IMR-90 (cell line): ENCODE measurements at regions not wholly inside any gene's neighbourhood (a gene's known extent, or its start where the extent isn't known, plus 50 kb on each side); places are given as distances from the start of the nearest gene placed in this dataset.

Experiments
- ATAC-seq: fragments of 200-7000 bp; cut with Tn5 transposase; 2 replicates; pipeline ENCODE4 v1.9.1; 2020; ENCODE audit warnings: low read depth, mild to moderate bottlenecking, moderate library complexity
- BruUV-seq: library from RNA; stranded (reverse); fragments of 400-500 nt; replicated peaks from 2 replicates; lab custom pipeline; 2021; lab: Mats Ljungman, UMichigan
- CTCF ChIA-PET: fragments of 300-600 bp; formaldehyde crosslinking; extraction: SDS; loops from one replicate; lab custom pipeline; 2021; ENCODE audit warnings: antibody characterized with exemption; lab: Yijun Ruan, JAX
- POLR2A ChIA-PET: fragments of 300-600 bp; sonication (Branson Sonifier 250); formaldehyde crosslinking; loops from one replicate; lab custom pipeline; 2022; ENCODE audit warnings: antibody characterized with exemption; ENCODE audit not compliant: unreplicated experiment; lab: Charles Lee
- DNase-seq: peaks from one replicate; pipeline ENCODE4 v3.0.0; 2013
- H2AFZ ChIP-seq: replicated peaks from 2 replicates; pipeline ENCODE3; 2013; ENCODE audit warnings: low read length, mild to moderate bottlenecking; ENCODE audit not compliant: poor library complexity
- H2AK5ac ChIP-seq: 2 replicates; pipeline ENCODE4 v1.6.1; 2013; ENCODE audit warnings: low read depth, low read length, inconsistent platforms
- H2AK9ac ChIP-seq: replicated peaks from 2 replicates; pipeline ENCODE3; 2013; ENCODE audit warnings: mild to moderate bottlenecking, low read depth, low read length, moderate library complexity; ENCODE audit not compliant: poor library complexity
- H2BK120ac ChIP-seq: 2 replicates; pipeline ENCODE4 v1.6.1; 2013; ENCODE audit warnings: low read depth, low read length, inconsistent platforms
- H2BK15ac ChIP-seq: 3 replicates; pipeline ENCODE4 v1.6.1; 2013; ENCODE audit warnings: low read depth, low read length, inconsistent platforms
- H2BK20ac ChIP-seq: 2 replicates; pipeline ENCODE4 v1.6.1; 2013; ENCODE audit warnings: low read depth, mild to moderate bottlenecking, inconsistent platforms, low read length, moderate library complexity
- H2BK5ac ChIP-seq: 2 replicates; pipeline ENCODE4 v1.6.1; 2013; ENCODE audit warnings: mild to moderate bottlenecking, low read depth, low read length, inconsistent platforms; ENCODE audit not compliant: poor library complexity, severe bottlenecking
- H3K14ac ChIP-seq: replicated peaks from 2 replicates; pipeline ENCODE4 v1.6.1; 2013; ENCODE audit warnings: low read depth, low read length, inconsistent platforms
- H3K18ac ChIP-seq: 2 replicates; pipeline ENCODE4 v1.6.1; 2013; ENCODE audit warnings: low read depth, low read length, control low read depth
- H3K23ac ChIP-seq: 2 replicates; pipeline ENCODE4 v1.6.1; 2013; ENCODE audit warnings: low read depth, low read length, inconsistent platforms
- H3K27ac ChIP-seq: 2 replicates; pipeline ENCODE4 v1.5.1; 2013; ENCODE audit warnings: mild to moderate bottlenecking, control low read depth, low read length; ENCODE audit not compliant: insufficient read depth
- H3K27me3 ChIP-seq: 2 replicates; pipeline ENCODE4 v1.6.1; 2013; ENCODE audit warnings: low read length; ENCODE audit not compliant: control insufficient read depth, insufficient read depth
- H3K36me3 ChIP-seq: 2 replicates; pipeline ENCODE4 v1.6.1; 2013; ENCODE audit warnings: low read length, mixed read lengths; ENCODE audit not compliant: control insufficient read depth, insufficient read depth
- H3K4ac ChIP-seq: 2 replicates; pipeline ENCODE4 v1.6.1; 2013; ENCODE audit warnings: low read depth, low read length, inconsistent platforms
- H3K4me1 ChIP-seq: 2 replicates; pipeline ENCODE4 v1.6.1; 2013; ENCODE audit warnings: low read length, mixed read lengths; ENCODE audit not compliant: control insufficient read depth, insufficient read depth
- H3K4me2 ChIP-seq: 2 replicates; pipeline ENCODE4 v1.6.1; 2013; ENCODE audit warnings: low read depth, mild to moderate bottlenecking, control low read depth, low read length, moderate library complexity
- H3K4me3 ChIP-seq: 2 replicates; pipeline ENCODE4 v1.5.1; 2013; ENCODE audit warnings: low read depth, mild to moderate bottlenecking, control low read depth, low read length, moderate library complexity; ENCODE audit not compliant: insufficient read depth
- H3K56ac ChIP-seq: 2 replicates; pipeline ENCODE4 v1.6.1; 2013; ENCODE audit warnings: low read length, inconsistent platforms; ENCODE audit not compliant: insufficient read depth; ENCODE audit errors: extremely low read depth
- H3K79me1 ChIP-seq, 2 experiments: 2 replicates each; pipeline ENCODE4 v1.6.1; 2013; ENCODE audit warnings: low read length in 2 of 2, inconsistent platforms in 1 of 2, low read depth in 1 of 2
- H3K9ac ChIP-seq: 2 replicates; pipeline ENCODE4 v1.6.1; 2013; ENCODE audit warnings: low read depth, low read length, control low read depth
- H3K9me1 ChIP-seq: 2 replicates; pipeline ENCODE4 v1.6.1; 2013; ENCODE audit warnings: low read length, inconsistent platforms; ENCODE audit not compliant: insufficient read depth
- H3K9me3 ChIP-seq: 2 replicates; pipeline ENCODE4 v1.6.1; 2013; ENCODE audit warnings: low read length; ENCODE audit not compliant: control insufficient read depth, insufficient read depth
- H4K20me1 ChIP-seq: 2 replicates; pipeline ENCODE4 v1.6.1; 2013; ENCODE audit warnings: low read length, inconsistent platforms; ENCODE audit not compliant: insufficient read depth
- H4K5ac ChIP-seq: 2 replicates; pipeline ENCODE4 v1.6.1; 2013; ENCODE audit warnings: mild to moderate bottlenecking, low read depth, low read length, control low read depth
- H4K8ac ChIP-seq, 2 experiments: 2 replicates each; pipeline ENCODE4 v1.6.1; 2013; ENCODE audit warnings: low read depth in 2 of 2, low read length in 2 of 2, control low read depth in 1 of 2, inconsistent platforms in 1 of 2
- H4K91ac ChIP-seq: 2 replicates; pipeline ENCODE4 v1.6.1; 2013; ENCODE audit warnings: low read depth, low read length, inconsistent platforms; ENCODE audit not compliant: insufficient read depth
- CTCF ChIP-seq: conservative IDR thresholded peaks from 2 replicates; pipeline ENCODE4 v1.5.1; 2012; ENCODE audit warnings: mild to moderate bottlenecking, low read depth, low read length, improper control_type of control experiment
- FOS ChIP-seq: fragments of 150-350 bp; IDR thresholded peaks from 2 replicates; pipeline ENCODE4 v1.6.1; 2016; ENCODE audit warnings: low read depth, low read length
- NFE2L2 ChIP-seq: fragments of 150-350 bp; IDR thresholded peaks from 2 replicates; pipeline ENCODE4 v1.6.1; 2016; ENCODE audit warnings: low read depth, mild to moderate bottlenecking, low read length
- RAD21 ChIP-seq: IDR thresholded peaks from 2 replicates; pipeline ENCODE4 v1.6.1; 2012; ENCODE audit warnings: low read length, improper control_type of control experiment
- RFX5 ChIP-seq: IDR thresholded peaks from 2 replicates; pipeline ENCODE4 v1.8.0; 2012; ENCODE audit warnings: low read depth, mild to moderate bottlenecking, low read length, moderate library complexity
- SMC3 ChIP-seq: fragments of 150-350 bp; IDR thresholded peaks from 2 replicates; pipeline ENCODE4 v1.6.1; 2016; ENCODE audit warnings: low read depth, mild to moderate bottlenecking, antibody characterized with exemption, low read length, moderate library complexity
- WGBS, 2 experiments: methylation state at CpG; one replicate each; pipeline versions ENCODE4 v1.1.5 to v1.1.7; 2013; ENCODE audit warnings: missing lambda C conversion rate in 2 of 2; ENCODE audit not compliant: insufficient read length in 1 of 2; ENCODE audit errors: extremely low coverage in 2 of 2; 5-methylcytosine and 5-hydroxymethylcytosine counted together
- dilution Hi-C: fragments of 300-500 bp; cut with HindIII; formaldehyde crosslinking; loops from one replicate; pipeline ENCODE4 v1.14.3; 2018; ENCODE audit warnings: low sequenced_read_pairs; ENCODE audit not compliant: unreplicated experiment
- in situ Hi-C: fragments of 300-500 bp; cut with MboI; formaldehyde crosslinking; loops from 3 replicates; pipeline ENCODE4 v1.14.3; 2019; ENCODE audit warnings: low sequenced_read_pairs, inconsistent platforms, mixed read lengths
- intact Hi-C: fragments of 100-400 bp; cut with micrococcal nuclease; formaldehyde crosslinking; loops from 2 replicates; pipeline ENCODE4 v1.10.0; 2022

GRCh38 chr18:2376707-2377106 is 194.6 kb downstream of the METTL4 start:
- Histone ChIP-seq H4K8ac (no peak overlapping the region), H3K56ac (no peak overlapping the region), H4K5ac (no peak overlapping the region), H3K9me3 (no peaks in the 10 kb centered on the region), H3K18ac (no peak overlapping the region), H4K20me1 (no peaks in the 10 kb centered on the region), H3K14ac (no peak overlapping the region), H2BK15ac (no peak overlapping the region), H3K27ac (no peak overlapping the region), H3K4me3 (no peak overlapping the region), H3K9me1 (no peaks in the 10 kb centered on the region), H3K36me3 (no peaks in the 10 kb centered on the region), H2AK5ac (no peak overlapping the region), H2AFZ (no peak overlapping the region), H3K79me1 (no peaks in the 10 kb centered on the region), H3K23ac (no peak overlapping the region), H4K91ac (no peak overlapping the region), H3K9ac (no peak overlapping the region), H2AK9ac (no peak overlapping the region), H3K27me3 (no peaks in the 10 kb centered on the region), H3K4ac (no peak overlapping the region), H3K4me1 (no peaks in the 10 kb centered on the region), H2BK5ac (no peak overlapping the region), H2BK120ac (no peak overlapping the region), H2BK20ac (no peak overlapping the region), H3K4me2 (no peak overlapping the region)
- TF ChIP-seq CTCF (no peak), SMC3 (no peak), RFX5 (no peak), NFE2L2 (no peak), RAD21 (no peak), FOS (no peak)
- ATAC-seq (no peak), DNase-seq (no peak)
- no CpG with 5 or more reads among the region's 2 CpGs for WGBS, 2 experiments
- POLR2A ChIA-PET = no interaction called here
- intact Hi-C loops = no loop called here
- no TSS peak for BruUV-seq
- dilution Hi-C loops = no loop called here
- CTCF ChIA-PET = no interaction called here
- in situ Hi-C loops = no loop called here
